RWPE2 (cell line): ENCODE measurements at regions not wholly inside any gene's neighbourhood (a gene's known extent, or its start where the extent isn't known, plus 50 kb on each side); places are given as distances from the start of the nearest gene placed in this dataset.

ENCODE experiments used
- ATAC-seq: fragments of 200-7000 bp; cut with Tn5 transposase; 3 replicates; pipeline ENCODE4 v1.9.1; 2021; ENCODE audit warnings: low read depth
- DNase-seq: peaks from one replicate; pipeline ENCODE4 v3.0.0-alpha.2; 2020; ENCODE audit warnings: low spot score
- H3K27ac ChIP-seq: fragments of 450-650 bp; 2 replicates; pipeline ENCODE4 v1.5.1; 2017; ENCODE audit warnings: mild to moderate bottlenecking; ENCODE audit not compliant: poor library complexity, severe bottlenecking
- H3K27me3 ChIP-seq: fragments of 250-450 bp; sonication (Bioruptor Pico); 2 replicates; pipeline ENCODE4 v1.5.1; 2021; ENCODE audit warnings: mild to moderate bottlenecking, moderate library complexity; ENCODE audit not compliant: insufficient read depth, poor library complexity, severe bottlenecking
- H3K36me3 ChIP-seq: fragments of 250-450 bp; sonication (Bioruptor Pico); 2 replicates; pipeline ENCODE4 v1.5.1; 2020; ENCODE audit warnings: low read depth, mild to moderate bottlenecking, moderate library complexity
- H3K4me1 ChIP-seq: fragments of 250-450 bp; sonication (Bioruptor Pico); 2 replicates; pipeline ENCODE4 v1.5.1; 2021; ENCODE audit warnings: mild to moderate bottlenecking, moderate library complexity; ENCODE audit not compliant: insufficient read depth, poor library complexity, severe bottlenecking
- H3K4me3 ChIP-seq: fragments of 250-450 bp; sonication (Bioruptor Pico); 2 replicates; pipeline ENCODE4 v1.5.1; 2021; ENCODE audit warnings: mild to moderate bottlenecking, moderate library complexity; ENCODE audit not compliant: severe bottlenecking
- H3K9me3 ChIP-seq: fragments of 250-450 bp; sonication (Bioruptor Pico); 2 replicates; pipeline ENCODE4 v1.5.1; 2021; ENCODE audit warnings: mild to moderate bottlenecking, moderate library complexity; ENCODE audit not compliant: severe bottlenecking
- TF ChIP-seq, protein P1 (sequence below): fragments of 450-650 bp; IDR thresholded peaks from one replicate; pipeline ENCODE4 v1.5.1; 2017; ENCODE audit warnings: mild to moderate bottlenecking, moderate library complexity; ENCODE audit not compliant: poor library complexity, severe bottlenecking

DNA sequence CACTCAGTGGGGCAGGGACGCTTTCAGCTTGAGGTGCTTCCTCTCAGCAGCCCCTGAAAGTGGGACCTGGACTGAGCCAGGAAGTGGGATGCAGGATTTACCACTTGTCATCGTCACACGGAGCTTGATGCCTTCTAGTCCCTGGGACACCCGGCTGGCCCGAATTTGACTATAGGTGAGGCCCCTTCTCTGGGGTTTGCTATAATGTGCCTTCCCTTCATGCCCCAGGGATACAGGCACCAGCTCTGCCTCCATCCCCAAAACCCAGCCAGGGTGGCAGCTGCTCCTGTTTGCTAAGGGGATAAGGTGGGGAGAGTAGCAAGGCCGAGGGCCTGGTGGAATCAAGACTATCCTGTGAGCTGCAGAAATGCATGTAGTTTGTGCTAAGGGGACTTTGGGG is 235.0 kb downstream of the GLRX3 start:
- Histone ChIP-seq H3K4me1 (no peaks in the 10 kb centered on the region), H3K9me3 (peaks cover 7% of the 10 kb centered on the region), H3K36me3 (no peaks in the 10 kb centered on the region), H3K4me3 (no peak overlapping the region), H3K27me3 (no peaks in the 10 kb centered on the region), H3K27ac (no peak overlapping the region)
- ATAC-seq (no peak), DNase-seq (no peak)
- TF ChIP-seq, protein P1, sequence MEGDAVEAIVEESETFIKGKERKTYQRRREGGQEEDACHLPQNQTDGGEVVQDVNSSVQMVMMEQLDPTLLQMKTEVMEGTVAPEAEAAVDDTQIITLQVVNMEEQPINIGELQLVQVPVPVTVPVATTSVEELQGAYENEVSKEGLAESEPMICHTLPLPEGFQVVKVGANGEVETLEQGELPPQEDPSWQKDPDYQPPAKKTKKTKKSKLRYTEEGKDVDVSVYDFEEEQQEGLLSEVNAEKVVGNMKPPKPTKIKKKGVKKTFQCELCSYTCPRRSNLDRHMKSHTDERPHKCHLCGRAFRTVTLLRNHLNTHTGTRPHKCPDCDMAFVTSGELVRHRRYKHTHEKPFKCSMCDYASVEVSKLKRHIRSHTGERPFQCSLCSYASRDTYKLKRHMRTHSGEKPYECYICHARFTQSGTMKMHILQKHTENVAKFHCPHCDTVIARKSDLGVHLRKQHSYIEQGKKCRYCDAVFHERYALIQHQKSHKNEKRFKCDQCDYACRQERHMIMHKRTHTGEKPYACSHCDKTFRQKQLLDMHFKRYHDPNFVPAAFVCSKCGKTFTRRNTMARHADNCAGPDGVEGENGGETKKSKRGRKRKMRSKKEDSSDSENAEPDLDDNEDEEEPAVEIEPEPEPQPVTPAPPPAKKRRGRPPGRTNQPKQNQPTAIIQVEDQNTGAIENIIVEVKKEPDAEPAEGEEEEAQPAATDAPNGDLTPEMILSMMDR = no peak

DNA sequence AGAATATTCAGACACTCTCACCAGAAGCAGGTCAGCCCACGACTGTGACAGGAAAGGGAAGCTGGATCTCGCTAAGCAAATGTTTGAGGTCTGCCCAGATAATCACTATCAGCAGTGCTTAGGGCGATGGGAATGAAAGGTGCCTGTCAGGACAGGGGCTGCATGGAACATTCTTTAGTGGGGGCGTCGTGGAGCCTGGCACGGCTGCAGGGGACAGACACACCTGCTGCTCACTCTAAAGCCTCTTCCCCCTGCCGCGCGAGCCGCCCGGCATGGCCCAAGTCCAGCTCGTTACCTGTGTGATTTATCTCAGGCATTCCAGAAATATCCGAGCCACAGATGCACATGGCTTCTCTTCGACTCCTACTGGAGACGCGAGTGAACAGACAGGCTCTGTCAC is 235.5 kb downstream of the GLRX3 start:
- ATAC-seq (no peak), DNase-seq (no peak)
- no peaks in the 10 kb centered on the region for H3K27me3 ChIP-seq

DNA sequence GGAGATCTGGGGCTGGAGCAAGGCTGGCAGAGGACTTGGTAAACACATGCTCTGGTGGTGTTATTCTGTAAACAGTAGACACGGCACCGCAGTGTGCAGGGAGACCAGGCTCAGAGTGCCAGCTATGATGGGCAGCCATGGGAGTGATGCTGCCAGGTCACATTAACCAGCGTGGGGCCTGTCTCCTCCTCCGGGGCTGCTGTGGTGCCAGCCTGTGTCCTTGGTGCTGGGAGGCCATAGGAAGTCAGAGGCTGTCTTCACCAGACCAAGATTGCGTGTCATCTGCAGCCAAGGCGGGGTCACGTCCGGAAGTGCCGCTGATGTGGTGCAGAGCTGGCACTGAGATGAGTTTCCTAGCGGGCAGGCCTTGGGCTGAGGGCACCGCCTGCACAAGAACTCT is 236.0 kb downstream of the GLRX3 start:
- H3K27me3 ChIP-seq = no peaks in the 10 kb centered on the region
- ATAC-seq = no peak
- H3K9me3 ChIP-seq = peaks cover 7% of the 10 kb centered on the region
- H3K36me3 ChIP-seq = no peaks in the 10 kb centered on the region
- TF ChIP-seq, protein P1 = no peak
- no peak overlapping the region for H3K27ac ChIP-seq
- no peak for DNase-seq
- H3K4me3 ChIP-seq = no peak overlapping the region
- H3K4me1 ChIP-seq = no peaks in the 10 kb centered on the region

More for the DNA sequence above, 235.5 kb downstream of the GLRX3 start:
- H3K27ac ChIP-seq = no peak overlapping the region
- TF ChIP-seq, protein P1 = no peak
- no peak overlapping the region for H3K4me3 ChIP-seq
- H3K9me3 ChIP-seq = peaks cover 7% of the 10 kb centered on the region
- no peaks in the 10 kb centered on the region for H3K4me1 ChIP-seq
- no peaks in the 10 kb centered on the region for H3K36me3 ChIP-seq

DNA sequence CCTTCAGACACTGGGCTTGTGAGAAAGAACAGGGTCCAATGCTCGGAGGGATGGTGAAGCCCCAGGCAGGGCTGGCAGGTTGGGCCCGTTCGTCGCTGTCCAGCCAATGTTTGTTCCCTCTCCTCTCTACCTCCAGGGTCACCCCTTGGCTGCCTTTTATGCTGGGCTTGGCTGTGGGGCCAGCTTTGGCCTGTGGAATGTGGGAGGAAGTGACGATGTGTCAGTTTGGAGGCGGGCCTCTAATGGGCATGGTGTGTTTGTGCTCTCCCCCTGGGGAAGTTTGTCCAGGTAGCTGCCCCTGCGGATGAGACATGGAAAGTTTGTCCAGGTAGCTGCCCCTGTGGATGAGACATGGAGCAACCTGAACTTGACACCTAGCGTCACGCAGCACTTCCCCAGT is 236.7 kb downstream of the GLRX3 start:
- H3K4me1 ChIP-seq = no peaks in the 10 kb centered on the region
- H3K36me3 ChIP-seq = no peaks in the 10 kb centered on the region
- no peaks in the 10 kb centered on the region for H3K27me3 ChIP-seq
- DNase-seq (no peak), ATAC-seq (no peak)
- H3K4me3 ChIP-seq = no peak overlapping the region
- TF ChIP-seq, protein P1 = no peak
- H3K27ac ChIP-seq = no peak overlapping the region
- peaks cover 7% of the 10 kb centered on the region for H3K9me3 ChIP-seq

DNA sequence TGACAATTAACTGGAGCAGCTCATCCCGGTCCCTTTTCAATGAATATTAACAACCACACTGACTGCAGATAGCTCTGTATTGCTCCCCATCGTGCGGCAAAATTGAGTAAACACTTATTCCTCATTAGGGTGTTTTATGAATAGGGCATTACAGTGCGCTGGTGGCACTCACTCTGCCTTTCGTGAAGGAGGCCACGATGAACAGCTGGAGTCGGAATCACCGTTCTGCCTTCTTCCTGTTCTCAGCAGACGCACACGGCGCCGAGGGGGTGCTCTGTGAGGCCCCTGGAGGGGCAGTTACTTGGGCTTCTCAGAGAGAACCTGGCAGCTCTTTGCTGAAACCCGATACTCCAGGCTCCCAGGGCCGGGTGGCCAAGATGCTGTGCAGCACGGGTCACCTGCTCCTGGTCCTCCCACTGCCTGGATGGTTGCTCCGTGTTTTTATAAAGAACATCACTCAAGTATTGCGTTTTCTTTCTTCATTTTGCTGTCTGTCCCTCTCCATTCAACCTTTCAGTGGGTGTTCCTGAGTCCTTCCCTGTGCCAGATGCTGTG is 241.9 kb downstream of the GLRX3 start:
- Histone ChIP-seq H3K4me3 (no peak overlapping the region), H3K27me3 (no peaks in the 10 kb centered on the region), H3K9me3 (peaks cover 2% of the 10 kb centered on the region), H3K27ac (no peak overlapping the region), H3K4me1 (no peaks in the 10 kb centered on the region), H3K36me3 (no peaks in the 10 kb centered on the region)
- DNase-seq (no peak), ATAC-seq (no peak)
- TF ChIP-seq, protein P1 = no peak
